Suprapubic skin (tissue), 4 donors: ENCODE measurements at regions not wholly inside any gene's neighbourhood (a gene's known extent, or its start where the extent isn't known, plus 50 kb on each side); places are given as distances from the start of the nearest gene placed in this dataset.

Source experiments
- DNase-seq, 2 donors: peaks; one replicate each; pipeline ENCODE4 v3.0.0-alpha.2; 2019; ENCODE audit warnings: low spot score in 2 of 2
- H3K27ac ChIP-seq: fragments of 200-600 bp; sonication (generic); one replicate; pipeline ENCODE4 v1.5.1; 2019
- H3K27me3 ChIP-seq: fragments of 200-600 bp; sonication (generic); one replicate; pipeline ENCODE4 v1.5.1; 2019
- H3K36me3 ChIP-seq: fragments of 200-600 bp; sonication (generic); one replicate; pipeline ENCODE4 v1.5.1; 2019
- H3K4me1 ChIP-seq: fragments of 200-600 bp; sonication (generic); one replicate; pipeline ENCODE4 v1.5.1; 2019
- H3K4me3 ChIP-seq: fragments of 200-600 bp; sonication (generic); one replicate; pipeline ENCODE4 v1.5.1; 2019; ENCODE audit warnings: mild to moderate bottlenecking
- H3K9me3 ChIP-seq: fragments of 200-600 bp; sonication (generic); one replicate; pipeline ENCODE4 v1.5.1; 2019
- CTCF ChIP-seq, 2 donors: fragments of 200-600 bp in 1 of 2; fragments of 450-650 bp in 1 of 2; sonication (generic) in 1 of 2; IDR thresholded peaks; one replicate each; pipeline ENCODE4 v1.5.1; 2016 to 2019; ENCODE audit warnings: antibody characterized with exemption in 2 of 2, mild to moderate bottlenecking in 1 of 2, moderate library complexity in 1 of 2
- EP300 ChIP-seq: sonication (generic); formaldehyde crosslinking; IDR thresholded peaks from one replicate; pipeline ENCODE4 v1.6.1; 2017; ENCODE audit warnings: antibody characterized with exemption
- POLR2A ChIP-seq, 2 donors: fragments of 450-650 bp; IDR thresholded peaks; one replicate each; pipeline ENCODE4 v1.6.1; 2017; ENCODE audit warnings: antibody characterized with exemption in 2 of 2, mild to moderate bottlenecking in 2 of 2, moderate library complexity in 2 of 2
- POLR2AphosphoS5 ChIP-seq, 3 donors: sonication (generic); formaldehyde crosslinking; IDR thresholded peaks; one replicate each; pipeline ENCODE4 v1.6.1; 2017; ENCODE audit warnings: antibody characterized with exemption in 3 of 3
- WGBS: methylation state at CpG from one replicate; pipeline ENCODE4 v1.1.5; 2018; 5-methylcytosine and 5-hydroxymethylcytosine counted together

GRCh38 chr10:128386231-128386630, 260.0 kb upstream of the MKI67 start:
- no peaks in the 10 kb centered on the region for H3K4me1 ChIP-seq
- H3K27ac ChIP-seq: no peak overlapping the region
- 57% methylated on average over 7 of the region's 7 CpGs for WGBS
- DNase-seq: no peak
- H3K4me3 ChIP-seq: no peak overlapping the region
- H3K9me3 ChIP-seq: no peaks in the 10 kb centered on the region
- H3K36me3 ChIP-seq: no peaks in the 10 kb centered on the region
- peaks cover 16% of the 10 kb centered on the region for H3K27me3 ChIP-seq
- TF ChIP-seq CTCF (IDR thresholded peaks at IDR 0.05) (no peak), POLR2AphosphoS5 (IDR thresholded peaks at IDR 0.05) (no peak), EP300 (no peak), POLR2A (IDR thresholded peaks at IDR 0.05) (no peak)

GRCh38 chr10:128386816-128387604, 260.8 kb upstream of the MKI67 start:
- Histone ChIP-seq H3K36me3 (no peaks in the 10 kb centered on the region), H3K4me1 (no peaks in the 10 kb centered on the region), H3K27me3 (peaks cover 16% of the 10 kb centered on the region), H3K4me3 (no peak overlapping the region), H3K27ac (no peak overlapping the region), H3K9me3 (no peaks in the 10 kb centered on the region)
- TF ChIP-seq POLR2A (IDR thresholded peaks at IDR 0.05): no peak
- TF ChIP-seq EP300: no peak
- TF ChIP-seq CTCF (IDR thresholded peaks at IDR 0.05): no peak
- TF ChIP-seq POLR2AphosphoS5 (IDR thresholded peaks at IDR 0.05): no peak
- 90% methylated on average over 24 of the region's 24 CpGs for WGBS
- DNase-seq: no peak

GRCh38 chr10:128390596-128390995, 264.4 kb upstream of the MKI67 start:
- DNase-seq: no peak
- Histone ChIP-seq H3K36me3 (no peaks in the 10 kb centered on the region), H3K4me1 (no peaks in the 10 kb centered on the region), H3K4me3 (no peak overlapping the region), H3K27me3 (peaks cover 16% of the 10 kb centered on the region), H3K27ac (no peak overlapping the region), H3K9me3 (no peaks in the 10 kb centered on the region)
- TF ChIP-seq POLR2AphosphoS5 (IDR thresholded peaks at IDR 0.05) (no peak), EP300 (no peak), POLR2A (IDR thresholded peaks at IDR 0.05) (no peak), CTCF (IDR thresholded peaks at IDR 0.05) (no peak)
- WGBS: 32% methylated on average over 5 of the region's 5 CpGs

- TF ChIP-seq POLR2A (IDR thresholded peaks at IDR 0.05) (no peak), POLR2AphosphoS5 (IDR thresholded peaks at IDR 0.05) (no peak), CTCF (IDR thresholded peaks at IDR 0.05) (no peak)
- WGBS: 53% methylated on average over 4 of the region's 4 CpGs
- Histone ChIP-seq H3K27ac (no peak overlapping the region), H3K27me3 (peaks cover 6% of the 10 kb centered on the region), H3K9me3 (no peaks in the 10 kb centered on the region), H3K4me1 (no peaks in the 10 kb centered on the region), H3K4me3 (no peak overlapping the region), H3K36me3 (no peaks in the 10 kb centered on the region)
- no peak for DNase-seq
These were observed 267.3 kb upstream of the MKI67 start for GRCh38 chr10:128393546-128393945.

- DNase-seq: no peak
- no peaks in the 10 kb centered on the region for H3K27me3 ChIP-seq
- H3K4me3 ChIP-seq: no peak overlapping the region
- no peaks in the 10 kb centered on the region for H3K4me1 ChIP-seq
- no peak overlapping the region for H3K27ac ChIP-seq
- H3K36me3 ChIP-seq: no peaks in the 10 kb centered on the region
- 85% methylated on average over 8 of the region's 8 CpGs for WGBS
- TF ChIP-seq POLR2A (IDR thresholded peaks at IDR 0.05) (no peak), POLR2AphosphoS5 (IDR thresholded peaks at IDR 0.05) (no peak), CTCF (IDR thresholded peaks at IDR 0.05) (no peak), EP300 (no peak)
- H3K9me3 ChIP-seq: no peaks in the 10 kb centered on the region
These were observed 271.9 kb upstream of the MKI67 start for GRCh38 chr10:128398118-128398517.
